Activated T-helper 9 cell treated with anti-CD3 and anti-CD28 coated beads, Interleukin-2, amount 50 U/mL, for 16 hours (primary cell): ENCODE measurements at regions not wholly inside any gene's neighbourhood (a gene's known extent, or its start where the extent isn't known, plus 50 kb on each side); places are given as distances from the start of the nearest gene placed in this dataset.

Experiments used
- DNase-seq: peaks from one replicate; pipeline ENCODE4 v3.0.0-alpha.2; 2020; ENCODE audit warnings: low read depth

DNA sequence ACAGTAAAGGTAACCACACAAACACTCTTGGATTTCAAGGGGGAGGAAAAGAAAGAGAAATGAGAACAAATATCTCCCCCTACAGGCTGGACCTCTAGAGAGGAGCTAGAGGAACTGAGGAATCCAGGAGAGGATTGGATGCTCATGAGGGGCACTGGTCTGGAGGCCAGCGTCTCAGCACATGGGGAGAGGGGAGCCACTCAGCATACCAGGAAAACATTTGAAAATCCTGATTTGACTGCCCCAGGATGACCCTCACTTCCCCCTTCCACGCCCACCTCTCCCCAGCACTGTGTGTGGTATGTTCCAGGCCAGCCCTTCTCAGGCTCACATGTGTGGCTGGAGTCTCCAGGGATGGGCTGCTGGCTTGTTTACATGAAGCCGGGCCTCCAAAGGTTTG lies 396.8 kb upstream of the ID2 start:
- DNase-seq = no peak

DNA sequence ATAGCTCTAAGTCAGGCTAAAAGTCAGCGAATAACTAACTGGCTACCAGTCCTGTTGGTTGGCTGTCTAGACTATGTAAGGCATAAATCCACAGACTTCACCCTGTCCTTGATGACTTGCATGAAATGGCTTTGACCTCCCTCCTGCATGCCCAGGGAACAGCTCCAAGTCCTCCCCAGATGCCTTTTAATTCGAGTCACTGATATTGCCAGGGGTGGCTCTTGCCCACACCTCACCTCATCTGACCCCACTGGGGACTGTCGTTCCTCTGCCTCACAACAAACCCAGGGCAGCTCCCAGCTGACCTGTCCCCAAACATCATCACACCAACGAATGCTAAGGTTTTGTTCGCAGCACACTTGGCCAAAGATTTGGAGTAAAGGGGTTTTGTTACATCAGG lies 396.0 kb upstream of the ID2 start:
- no peak for DNase-seq

DNA sequence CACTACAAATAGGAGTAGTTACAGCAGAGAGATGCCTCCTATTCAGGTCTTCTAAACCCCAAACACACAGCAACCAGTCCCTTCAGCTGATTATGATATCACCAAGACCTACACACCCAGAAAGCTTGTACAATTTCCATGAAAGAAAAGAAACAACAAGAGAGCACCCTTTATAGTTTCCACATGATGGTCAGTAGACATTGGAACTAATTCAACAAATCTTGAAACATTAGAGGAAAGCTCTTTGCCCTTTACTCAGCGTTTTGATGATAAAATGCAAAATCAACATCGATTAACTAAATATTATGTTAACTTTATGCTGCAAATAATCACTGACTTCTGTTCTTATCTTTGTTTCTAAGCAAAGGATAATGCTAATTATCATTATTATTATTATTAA lies 393.6 kb upstream of the ID2 start:
- DNase-seq = no peak

DNA sequence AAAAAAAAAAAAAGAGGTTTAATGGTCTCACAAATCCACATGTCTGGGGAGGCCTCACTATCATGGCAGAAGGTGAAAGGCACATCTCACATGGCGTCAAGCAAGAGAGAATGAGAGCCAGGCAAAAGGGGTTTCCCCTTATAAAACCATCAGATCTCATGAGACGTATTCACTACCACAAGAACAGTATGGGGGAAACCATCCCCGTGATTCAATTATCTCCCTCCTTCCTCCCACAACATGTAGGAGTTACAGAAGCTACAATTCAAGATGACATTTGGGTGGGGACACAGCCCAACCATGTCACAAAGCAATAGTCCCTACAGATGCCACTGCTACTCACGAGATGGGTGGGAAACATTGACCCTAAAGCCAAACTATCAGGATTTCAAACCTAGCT lies 392.7 kb upstream of the ID2 start:
- DNase-seq = no peak

DNA sequence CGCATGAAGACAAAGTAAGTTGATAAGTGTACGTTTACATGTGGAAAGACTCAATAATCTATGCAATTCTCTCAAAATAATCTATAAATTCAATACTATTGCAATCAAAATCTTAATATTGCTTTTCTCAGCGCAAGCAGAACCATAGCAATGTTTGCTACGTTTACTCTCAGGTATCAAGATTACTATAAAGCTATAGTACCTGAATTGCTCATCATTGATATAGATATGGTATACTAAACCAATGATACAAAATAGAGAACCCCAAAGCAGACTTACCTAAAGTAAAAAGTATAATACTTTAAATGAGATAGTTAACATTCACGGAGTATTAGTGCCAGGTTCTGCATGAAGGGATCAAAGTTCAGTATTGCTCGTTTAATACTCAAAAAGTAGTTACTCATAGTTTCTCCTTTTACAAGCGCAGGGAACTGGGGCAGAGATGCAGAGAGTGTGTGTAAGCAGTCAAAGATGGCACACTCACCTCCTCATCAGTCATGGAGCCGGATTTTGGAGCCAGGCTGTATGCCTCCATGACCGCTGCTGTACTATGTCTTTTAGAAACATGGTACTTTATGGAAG lies 391.0 kb upstream of the ID2 start:
- DNase-seq = no peak

DNA sequence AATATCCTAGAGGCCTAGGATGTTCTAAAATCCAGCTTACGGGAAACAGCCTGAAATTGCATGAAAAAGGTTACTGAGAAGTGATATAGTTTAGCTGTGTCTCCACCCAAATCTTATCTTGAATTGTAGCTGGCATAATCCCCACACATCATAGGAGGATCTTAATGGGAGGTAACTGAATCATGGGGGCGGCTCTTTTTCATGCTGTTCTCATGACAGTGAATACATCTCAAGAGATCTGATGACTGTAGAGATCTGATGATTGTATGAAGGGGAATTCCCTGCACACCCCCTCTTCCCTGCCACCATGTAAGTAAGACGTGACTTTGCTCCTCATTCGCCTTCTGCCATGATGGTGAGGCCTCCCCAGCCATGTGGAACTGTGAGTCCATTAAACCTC lies 385.6 kb upstream of the ID2 start:
- no peak for DNase-seq

DNA sequence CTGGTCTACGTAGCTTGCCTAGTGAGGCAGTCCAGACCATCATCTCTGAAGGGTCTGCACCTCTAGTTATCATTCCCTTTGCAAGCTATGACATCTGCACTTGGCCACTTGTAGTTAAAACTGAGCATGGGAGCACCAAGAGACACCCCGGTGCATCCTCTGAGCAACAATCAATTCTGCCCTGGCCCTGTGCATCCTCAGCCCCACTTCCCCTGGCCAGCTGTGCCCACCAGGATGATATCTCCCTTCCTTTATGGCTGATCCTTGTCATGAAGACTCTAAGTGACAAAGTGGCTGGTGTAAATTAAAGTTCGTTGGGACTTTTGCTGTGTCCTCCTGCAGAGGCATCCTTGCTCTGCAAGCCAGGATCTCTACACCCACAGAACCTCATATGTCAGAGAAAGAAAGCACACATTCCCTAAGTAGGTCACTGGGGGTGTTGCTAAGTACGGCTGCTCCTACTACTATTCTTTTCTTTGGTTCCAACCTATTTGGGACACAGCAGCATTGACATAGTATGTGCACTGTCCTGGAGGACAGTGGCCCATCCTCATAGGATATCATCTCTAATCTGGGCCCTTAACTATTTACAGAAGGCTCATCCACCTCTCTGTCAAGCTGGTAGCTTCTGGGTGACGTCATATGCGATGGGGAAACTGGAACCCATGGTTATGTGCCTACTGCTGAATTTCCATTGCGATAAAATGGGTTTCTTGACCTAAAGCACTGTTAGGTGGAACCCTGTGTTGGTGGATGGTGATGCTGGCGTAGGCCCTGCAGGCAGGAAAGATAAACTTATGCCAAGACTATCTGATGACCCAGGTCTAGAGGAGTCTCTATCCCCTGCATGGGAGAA lies 384.3 kb upstream of the ID2 start:
- DNase-seq = no peak

DNA sequence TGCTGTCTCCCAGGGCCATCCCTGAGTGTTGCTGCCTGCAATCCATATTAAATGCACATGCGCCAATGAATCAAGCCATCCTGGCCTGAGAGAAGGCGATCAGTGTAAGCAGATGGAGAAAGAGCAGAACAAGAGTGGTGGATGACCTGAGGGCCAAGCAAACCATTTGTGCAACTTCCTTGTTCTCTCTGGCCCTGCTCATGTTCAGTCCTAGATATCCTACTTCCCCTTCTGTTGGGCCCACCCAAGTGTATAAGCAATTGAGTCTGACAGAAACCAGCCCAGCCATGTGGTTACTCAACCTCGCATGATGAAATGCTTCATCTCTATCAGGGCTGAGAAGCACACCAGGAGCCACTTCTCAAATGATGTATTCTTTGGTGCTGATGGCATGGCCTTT lies 383.1 kb upstream of the ID2 start:
- no peak for DNase-seq

DNA sequence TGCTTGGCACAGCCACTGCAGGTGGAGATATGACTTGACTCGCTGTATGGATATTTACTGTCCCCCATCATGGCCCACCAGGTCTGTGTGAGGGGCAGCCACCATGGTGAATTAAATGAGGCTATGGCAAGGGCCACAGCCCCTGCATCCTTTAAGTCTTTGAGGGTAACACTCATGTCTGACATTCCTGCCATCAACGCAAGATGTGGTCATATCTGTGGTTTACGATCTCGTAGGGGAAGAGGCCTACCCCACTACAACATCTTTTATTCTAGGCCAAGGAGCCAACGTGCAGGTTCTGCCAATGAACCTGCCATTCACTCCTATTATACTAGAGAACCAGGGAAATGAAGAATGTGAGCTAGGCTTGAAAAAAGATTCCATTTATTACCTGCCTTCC lies 381.6 kb upstream of the ID2 start:
- DNase-seq = no peak

DNA sequence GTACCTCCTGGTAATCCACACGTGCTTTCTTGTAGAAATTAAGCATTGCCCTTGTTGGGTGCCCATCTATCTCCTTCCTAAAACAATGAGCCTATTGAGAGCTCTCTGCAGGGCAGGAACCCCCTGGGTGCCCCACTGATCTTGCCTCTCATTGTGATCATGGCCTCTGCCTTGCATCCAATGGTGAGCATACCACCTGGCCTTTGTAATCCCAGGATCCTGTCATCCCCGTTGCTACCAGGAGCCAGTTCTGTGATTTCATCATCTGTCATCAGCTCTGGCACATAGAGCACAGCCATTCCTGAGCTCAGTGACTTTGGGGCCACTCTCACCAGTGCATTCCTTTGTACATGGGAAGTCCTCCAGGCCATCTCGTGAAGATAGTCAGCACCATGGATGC lies 381.0 kb upstream of the ID2 start:
- DNase-seq = no peak

DNA sequence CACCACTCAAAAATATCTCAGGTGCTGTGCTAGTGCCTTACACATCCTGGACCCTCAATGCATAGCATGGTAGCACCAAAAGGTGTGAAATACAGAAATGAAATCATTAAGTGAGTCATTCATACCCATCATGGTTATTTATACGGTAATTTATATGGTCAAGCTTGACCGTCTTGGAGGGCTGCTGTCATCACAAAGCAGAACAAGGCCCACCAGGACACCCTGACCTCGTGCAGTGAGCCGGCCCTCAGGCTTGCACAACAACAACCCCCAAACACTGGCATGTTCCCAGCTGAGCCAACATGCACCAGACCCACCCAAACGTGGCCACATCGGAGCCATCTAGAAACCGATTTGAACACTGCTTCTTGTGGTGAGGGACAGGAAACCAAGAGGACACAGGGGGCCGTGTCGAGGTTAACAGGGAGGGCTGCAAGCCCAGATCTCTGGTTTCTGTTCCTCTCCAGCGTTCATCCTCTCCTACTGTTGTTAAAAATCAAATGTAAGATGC lies 378.5 kb upstream of the ID2 start:
- DNase-seq = peak; percentile 60

DNA sequence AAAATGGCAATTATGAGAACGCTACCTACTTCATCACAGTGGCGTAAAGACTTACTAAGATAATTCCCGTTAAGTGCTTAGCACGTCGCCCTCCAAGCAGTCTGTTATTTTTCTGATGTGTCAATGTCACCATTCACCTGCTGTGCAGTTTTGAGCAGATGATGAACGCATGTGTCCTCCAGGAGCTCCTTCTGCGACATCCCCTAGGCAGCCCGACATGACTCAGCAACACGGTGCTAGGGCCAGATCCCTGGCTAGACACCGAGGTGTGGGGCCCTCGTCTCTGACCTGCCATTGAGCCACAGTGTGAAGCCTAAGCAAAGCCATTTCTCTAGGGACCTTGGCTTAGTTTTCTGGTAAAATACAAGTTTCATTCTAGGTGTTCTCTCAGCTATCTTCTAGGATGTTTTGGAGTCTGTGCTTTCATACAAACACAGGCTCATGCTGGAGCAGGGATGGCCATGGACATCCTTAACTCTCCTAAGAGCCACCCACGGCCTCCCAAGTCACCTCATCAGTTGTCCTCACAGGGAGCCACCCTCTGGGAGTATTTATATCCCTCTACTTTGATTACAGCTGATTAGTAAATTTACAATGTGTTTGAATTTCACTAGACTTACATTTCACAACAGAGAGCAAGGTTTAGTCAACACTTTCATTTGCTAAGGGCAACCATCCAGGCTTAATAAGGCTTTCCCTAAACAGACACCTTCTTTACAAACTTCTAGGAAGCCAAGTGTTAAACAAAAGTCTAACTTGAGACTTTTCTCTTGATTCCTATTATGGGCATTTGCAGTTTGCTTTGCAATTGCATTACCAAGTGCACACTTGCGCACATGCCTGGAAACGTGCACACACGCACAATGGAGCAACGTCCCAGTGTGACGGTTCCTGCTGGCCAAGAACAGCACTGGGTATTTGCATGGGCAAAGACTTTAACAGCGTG lies 376.8 kb upstream of the ID2 start:
- no peak for DNase-seq

DNA sequence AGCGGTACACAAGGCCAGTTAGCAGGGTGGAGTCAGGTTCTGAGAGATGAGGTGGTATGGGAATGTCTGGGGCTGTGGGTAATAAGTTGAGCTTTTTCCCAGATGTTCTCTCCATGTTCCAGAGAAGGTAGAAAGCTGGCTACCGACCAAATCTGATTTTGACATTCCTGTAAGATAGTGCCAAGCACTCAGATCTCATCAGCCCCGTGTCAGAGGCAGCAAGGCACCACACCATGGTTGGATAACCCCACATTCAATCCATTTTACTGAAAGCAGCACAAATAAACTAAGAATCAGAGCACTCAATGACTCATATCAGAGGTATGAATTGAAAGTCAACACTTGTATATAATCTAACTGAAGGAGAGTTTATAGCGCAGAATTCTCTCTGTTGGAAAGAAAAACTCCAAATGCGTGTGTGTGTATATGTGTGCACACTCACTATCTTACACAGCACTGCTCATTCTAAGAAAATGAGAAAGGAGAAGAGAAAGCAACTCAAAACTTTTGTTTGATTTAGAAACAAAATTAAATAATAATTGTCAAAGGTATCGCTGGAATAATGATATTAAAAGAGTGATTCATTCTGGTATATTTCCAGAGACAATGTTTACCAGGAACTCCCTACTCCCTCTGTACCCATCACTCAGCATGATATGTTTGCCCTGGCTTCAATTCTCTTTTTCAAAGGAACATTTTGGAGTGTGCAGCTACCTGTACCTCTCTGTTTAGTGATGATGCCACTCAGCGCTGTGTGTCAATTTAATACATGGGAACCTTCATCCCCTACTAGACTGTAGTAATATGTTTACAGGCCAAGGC lies 375.1 kb upstream of the ID2 start:
- no peak for DNase-seq

DNA sequence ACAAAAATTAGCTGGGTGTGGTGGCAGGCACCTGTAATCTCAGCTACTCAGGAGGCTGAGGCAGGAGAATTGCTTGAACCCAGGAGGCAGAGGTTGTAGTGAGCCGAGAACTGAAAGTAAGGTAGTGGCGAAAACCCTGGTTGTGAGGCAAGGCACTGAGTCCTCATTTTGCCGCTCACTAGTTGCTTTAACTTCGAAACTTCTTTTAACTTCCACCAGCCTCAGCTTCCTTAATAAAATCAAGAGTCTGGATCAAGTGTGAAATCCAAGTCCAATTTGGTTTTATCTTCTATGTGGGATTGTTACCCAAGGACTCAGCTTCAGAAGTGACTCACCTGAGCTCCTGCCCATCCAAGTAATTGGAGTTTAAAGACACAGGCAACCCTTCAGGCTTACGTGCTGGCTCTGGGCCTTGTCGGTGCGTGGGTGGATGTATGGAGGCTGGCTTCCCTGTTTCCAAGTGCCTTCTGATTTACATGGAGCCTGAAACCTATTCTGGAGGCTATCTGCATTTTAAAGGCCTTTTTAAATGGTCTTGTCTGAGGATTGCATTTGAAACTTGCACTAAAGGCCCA lies 374.2 kb upstream of the ID2 start:
- no peak for DNase-seq

DNA sequence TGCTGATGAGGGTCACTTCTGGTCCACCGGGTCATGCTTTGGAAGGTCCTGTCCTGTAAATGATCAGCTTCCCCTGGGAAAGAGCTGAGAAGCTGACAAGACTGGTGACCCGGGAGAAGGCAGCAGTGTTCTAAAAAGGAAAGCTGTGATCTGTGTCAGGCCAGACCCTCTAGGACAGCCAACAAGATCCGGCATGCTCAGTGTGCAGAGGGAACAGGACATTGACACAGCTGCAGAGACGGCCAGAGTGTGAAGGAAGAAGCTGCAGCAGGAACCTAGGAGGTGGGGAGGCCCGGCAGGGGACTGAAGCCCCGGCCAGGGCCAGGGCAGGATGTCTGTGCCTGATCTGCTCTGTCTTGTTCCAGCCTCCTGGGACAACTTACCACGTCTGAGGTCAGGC lies 372.7 kb upstream of the ID2 start:
- DNase-seq = no peak

DNA sequence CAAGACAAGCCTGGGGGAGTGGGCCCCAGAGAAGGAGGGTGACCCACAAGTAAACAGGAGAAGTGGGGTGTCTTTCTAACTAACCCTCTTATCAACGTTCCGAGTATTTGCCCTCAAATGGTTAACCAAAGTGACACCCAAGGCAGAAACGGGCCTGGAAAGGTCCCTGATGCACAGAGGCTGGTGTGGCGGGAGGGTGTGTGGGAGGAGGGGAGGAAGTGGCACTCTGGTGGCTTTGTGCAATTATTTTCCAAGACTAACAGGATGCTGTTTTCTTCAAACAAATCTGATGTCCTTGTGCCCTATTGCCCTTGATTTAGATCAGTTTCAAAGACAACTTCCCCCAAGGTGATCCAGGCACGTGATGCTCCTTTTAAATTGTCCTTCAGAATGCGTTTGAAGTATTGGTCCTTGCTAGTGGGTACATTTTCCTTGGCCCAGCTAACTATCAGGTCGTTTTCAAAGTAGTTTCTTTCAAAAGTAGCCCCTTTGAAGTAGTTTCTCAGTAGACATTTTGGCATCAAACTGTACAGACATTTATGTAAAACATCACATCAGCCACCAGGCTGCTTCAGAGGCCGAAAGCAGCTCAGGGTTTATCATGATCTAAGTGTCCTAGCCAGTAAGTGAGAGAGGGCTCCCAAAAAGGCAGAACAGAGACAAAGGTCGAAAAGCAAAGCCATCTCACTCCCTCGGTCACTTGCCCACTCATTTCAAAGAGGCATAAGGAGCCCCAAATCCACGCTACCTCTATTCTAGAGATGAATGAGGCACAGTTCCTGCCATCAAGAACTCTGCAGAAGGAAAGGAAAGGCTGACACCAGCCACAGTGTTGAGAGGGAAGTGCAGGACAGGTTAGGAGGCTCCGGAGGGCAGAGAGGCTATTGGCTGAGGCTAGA lies 371.1 kb upstream of the ID2 start:
- DNase-seq = peak; percentile 32

DNA sequence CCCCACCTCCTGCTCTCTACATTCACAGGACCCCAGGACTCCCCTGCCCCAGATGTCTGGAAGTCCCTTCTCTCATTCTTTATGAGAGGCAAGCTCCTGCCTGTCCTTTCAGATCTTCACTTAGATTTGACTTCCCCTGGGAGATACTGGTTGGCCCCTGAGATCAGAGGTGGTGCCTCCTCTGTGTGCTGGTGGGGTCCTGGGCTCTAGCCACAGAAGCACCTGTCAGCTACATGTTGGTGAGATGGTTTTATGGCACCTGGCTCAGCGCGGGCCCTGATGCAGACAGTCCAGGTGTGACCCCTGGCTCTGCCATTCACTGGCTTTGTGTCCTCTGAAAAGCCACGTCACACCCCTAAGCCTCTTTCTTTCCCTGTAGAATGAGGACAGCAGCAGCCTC lies 369.6 kb upstream of the ID2 start:
- DNase-seq = no peak

DNA sequence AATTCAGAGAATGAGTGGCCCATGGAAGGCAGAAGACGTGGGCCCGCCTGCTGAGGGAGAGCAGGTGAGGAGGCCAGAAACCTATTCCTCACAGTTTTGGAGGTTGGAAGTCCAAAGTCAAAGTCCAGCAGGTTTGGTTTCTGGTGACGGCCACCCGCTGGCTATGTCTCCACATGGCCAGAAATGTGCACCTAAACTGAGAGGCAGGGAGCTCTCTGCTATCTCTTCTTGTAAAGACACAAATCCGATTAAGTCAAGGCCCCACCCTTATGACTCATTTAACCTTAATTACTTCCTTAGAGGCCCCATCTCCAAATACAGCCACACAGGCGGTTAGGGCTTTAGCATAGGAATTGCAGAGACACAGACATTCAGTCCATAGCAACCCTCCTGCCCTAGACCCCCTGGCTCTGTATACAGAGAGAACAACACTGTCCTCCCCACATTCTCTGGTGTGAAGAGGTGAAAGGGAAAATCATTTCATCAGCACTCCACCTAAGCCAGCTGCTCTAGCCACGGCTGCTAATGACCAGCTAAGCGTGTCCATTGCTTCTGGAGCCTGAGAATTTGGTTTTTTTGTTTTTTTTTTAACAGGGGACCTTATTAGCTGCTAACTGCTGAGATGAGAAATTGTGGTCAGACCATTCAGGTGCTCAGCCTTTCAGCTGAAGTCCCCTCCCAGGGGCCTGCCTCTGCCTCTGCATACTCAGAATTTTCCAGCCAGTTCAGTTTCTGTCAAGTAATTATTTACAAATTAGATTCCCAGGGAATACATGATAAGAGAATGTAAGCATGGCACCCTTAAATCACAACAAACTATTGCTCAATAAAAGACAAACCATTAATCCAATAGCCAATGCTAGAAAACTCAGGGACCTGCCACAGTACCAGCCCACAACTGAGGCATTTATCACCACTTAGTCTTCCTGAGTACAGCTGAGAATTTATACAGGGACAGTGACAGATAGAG lies 368.7 kb upstream of the ID2 start:
- no peak for DNase-seq

DNA sequence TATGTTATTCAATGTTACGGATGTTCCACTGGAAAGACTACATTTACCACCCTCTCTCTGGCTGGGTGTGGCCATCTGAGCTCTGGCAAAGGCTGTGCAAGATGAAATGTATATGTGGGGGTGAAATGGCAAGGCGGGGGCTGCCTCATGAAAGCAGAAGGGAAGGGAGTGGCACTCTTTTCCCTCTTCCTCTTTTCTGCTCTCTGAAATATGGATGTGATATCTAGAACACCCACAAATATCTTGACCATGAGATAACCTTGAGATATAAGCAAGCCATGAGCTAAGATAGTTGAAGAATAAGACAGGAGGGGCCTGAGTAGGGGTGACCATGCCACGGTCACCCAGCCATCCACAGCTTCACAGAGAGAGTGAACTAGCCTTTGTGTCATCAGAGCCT lies 367.8 kb upstream of the ID2 start:
- no peak for DNase-seq
